ENCODE measurements at regions not wholly inside any gene's neighbourhood (a gene's known extent, or its start where the extent isn't known, plus 50 kb on each side); places are given as distances from the start of the nearest gene placed in this dataset.

DNA sequence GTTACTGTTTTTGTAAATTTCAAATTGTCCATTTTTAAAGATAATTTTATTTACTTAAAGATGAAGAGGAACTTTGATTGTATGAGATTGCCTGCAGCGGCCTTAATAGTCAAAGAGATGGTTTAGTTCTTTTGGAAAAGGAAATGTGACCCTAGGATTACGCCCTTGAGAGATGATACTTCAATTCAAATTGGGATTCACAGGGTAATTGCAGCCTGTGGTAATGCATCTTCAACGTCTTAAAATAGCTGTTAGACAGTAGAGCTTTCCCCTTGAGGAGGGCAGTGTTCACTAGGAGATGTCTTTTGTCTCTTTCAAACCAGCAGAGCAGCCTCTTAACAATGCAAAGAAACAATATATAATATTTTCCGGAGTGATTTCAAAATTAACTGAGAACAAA is 127.1 kb downstream of the TAF11L14 start:
- no peak for DNase-seq (ENCODE audit: low spot score)

GRCh38 chr5:17763301-17763700 is 129.0 kb downstream of the TAF11L14 start:
- DNase-seq (ENCODE audit: low spot score), result no peak

DNA sequence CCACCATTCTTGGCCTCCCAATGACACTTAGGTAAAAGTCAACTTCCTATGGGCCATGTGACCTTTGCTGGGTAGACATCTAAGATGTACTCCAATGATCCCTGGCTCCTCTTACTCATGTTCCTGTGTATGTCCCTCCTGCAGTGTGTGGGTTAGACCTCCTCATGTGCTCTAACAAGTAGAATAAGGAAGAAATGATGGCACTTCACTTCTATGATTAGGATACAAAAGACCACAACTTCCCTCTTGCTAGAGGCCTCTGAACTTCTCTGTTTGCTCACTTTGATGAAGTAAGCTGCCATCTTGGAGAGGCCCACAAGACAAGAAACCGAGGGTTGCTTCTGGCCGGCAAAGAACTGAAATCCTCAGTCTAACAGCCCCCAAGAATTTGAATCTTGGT is 131.8 kb downstream of the TAF11L14 start:
- DNase-seq (ENCODE audit: low spot score), result no peak

- no peak for DNase-seq (ENCODE audit: low spot score)
Observed at GRCh38 chr5:17769277-17769676, 135.0 kb downstream of the TAF11L14 start.

DNA sequence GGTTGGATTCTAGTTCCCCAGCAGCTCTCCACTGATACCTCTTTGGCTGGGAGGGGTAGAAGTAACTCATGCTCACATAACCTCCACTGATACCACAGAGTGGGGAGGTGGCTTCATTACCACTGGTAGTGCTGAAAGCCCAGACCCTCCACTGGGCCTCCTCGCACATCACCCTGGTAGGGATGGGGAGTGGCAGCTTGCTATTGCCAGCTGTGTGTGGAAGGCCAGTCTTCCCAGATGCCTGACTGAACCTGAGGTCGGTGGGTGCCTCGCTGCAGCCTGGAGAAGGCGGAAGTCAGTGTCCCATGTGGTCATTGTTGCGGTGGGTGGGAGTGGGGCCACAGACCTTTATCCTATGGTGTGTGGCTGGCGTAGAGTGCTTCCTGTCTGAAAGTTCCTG is 138.0 kb downstream of the TAF11L14 start:
- DNase-seq (ENCODE audit: low spot score), result no peak

- no peak for DNase-seq (ENCODE audit: low spot score)
Observed at GRCh38 chr5:17785774-17786173, 151.5 kb downstream of the TAF11L14 start.

DNA sequence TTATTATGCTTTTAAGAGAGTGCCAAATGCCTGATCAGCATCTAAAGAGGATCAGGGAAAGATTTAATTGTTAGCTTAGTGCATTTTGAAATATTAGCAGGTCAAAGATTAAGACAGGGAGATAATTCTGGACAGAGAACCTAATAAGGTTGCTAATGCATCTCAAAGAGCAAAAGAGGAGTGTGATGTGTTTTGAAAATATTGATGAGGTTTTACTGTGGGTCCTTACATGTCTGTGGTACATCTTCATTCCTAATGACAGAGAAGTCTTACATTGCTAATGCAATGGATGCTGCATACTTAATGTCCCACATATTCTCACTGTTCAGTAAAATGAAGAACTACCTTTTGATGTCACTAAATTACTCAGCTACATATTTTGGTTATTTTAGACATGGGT is 154.1 kb downstream of the TAF11L14 start:
- no peak for DNase-seq (ENCODE audit: low spot score)

DNA sequence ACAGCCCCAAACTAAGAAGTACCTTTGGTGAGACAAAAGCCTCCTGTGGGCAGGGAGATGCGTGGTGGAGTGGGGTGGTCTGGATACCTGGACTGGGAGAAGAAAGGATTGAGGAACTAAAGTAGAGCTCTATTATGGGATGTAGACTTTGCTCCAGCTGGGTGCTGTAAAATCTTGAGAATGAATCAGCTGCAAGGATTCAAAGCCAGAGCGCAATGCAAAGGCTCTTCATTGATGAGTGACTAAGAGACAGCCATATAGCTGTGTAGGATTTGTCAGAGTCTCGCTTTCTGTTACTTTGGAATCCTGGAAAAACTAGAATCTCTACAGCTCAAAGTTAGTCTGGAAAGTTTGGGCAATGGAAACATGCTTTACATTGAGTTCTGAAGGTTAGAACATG is 159.9 kb downstream of the TAF11L14 start:
- no peak for DNase-seq (ENCODE audit: low spot score)

GRCh38 chr5:17794815-17795214 is 160.6 kb downstream of the TAF11L14 start:
- DNase-seq (ENCODE audit: low spot score), result no peak

GRCh38 chr5:17796142-17796541 is 161.9 kb downstream of the TAF11L14 start:
- no peak for DNase-seq (ENCODE audit: low spot score)

GRCh38 chr5:17796757-17797396 is 162.6 kb downstream of the TAF11L14 start:
- no peak for DNase-seq (ENCODE audit: low spot score)

DNA sequence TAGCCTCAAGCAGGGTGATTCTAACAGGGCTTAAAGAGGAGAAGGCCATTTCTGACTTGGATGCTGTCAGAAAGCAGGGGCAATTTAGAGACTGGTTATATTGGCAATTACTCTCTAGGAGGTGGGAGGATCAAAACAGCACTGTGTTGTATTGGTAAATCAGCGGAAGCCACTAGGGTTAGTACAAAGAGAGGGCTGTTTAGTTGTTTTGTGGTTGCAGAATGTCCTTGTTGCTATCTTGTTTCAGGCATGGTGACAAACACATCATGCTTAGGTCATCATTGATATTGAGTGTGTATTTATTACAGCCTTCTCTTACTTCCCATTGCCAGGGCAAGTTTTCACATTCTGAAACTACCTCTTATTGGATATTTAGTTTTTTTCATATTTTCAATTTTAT is 165.3 kb downstream of the TAF11L14 start:
- DNase-seq (ENCODE audit: low spot score), result no peak

DNA sequence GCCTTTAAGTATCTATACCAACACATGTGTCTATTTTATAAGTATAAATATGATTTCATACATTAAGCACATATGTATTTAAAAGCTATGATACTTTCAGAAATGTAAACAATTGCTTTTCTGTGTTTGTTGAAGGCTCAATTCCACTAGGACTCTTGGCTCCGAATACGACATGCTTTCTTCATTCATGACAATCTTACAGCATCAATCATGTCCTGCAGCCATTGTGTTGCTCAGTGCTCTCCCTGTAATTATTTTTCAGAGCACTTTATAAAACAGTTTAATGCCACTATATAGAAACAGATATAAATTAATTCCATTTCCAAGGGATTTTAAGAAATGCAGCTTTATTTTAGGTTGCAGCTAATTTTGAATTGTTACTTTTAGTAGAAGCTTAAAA is 167.3 kb downstream of the TAF11L14 start:
- no peak for DNase-seq (ENCODE audit: low spot score)

DNA sequence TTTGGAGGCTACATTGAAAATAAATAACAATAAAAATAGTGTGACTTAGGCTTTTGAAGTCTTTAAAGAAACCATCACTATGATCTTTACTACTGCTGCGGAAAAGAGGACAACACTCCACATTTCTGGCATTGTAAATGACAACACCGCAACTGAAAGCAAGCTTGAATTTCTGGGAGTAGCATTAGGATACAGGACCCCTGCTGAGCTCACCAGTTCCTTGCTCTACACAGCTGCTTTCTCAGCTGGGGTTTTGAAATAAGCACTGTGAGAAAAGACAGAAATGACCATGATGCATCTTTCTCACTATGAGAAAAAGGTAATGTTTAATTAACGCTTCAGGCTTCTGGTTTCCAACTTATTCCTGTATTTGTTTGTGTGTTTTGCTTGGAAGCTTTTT is 168.0 kb downstream of the TAF11L14 start:
- DNase-seq (ENCODE audit: low spot score), result no peak

GRCh38 chr5:17803971-17804370 is 169.7 kb downstream of the TAF11L14 start:
- DNase-seq (ENCODE audit: low spot score), result no peak

DNA sequence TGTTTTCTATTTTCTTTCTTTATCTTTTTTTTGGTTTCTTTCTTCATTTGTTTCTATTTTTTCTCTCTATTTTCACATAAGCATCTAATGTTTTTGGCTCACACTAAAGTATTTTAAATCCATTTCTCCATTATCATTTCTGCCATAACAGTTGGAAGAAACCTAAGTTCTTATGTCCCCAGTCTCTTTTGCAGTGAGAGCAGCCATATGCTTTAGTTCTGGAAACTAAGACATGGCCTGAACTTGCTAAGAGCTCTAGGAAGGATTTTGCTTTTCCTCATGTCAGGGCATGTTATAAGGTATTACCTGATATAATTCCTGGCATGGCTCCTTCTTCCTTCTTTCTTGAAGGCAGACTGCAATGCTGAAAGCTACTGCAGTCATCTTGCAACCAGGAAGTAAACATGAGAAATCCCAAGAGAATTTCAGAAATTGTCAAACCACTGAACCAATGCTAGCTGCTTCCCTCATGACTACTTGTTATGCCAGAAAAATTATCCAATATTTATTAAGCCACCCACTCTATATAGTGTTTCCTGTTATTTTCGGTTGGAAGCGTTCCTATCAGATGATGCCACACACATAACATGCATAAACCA is 171.1 kb downstream of the TAF11L14 start:
- no peak for DNase-seq (ENCODE audit: low spot score)

DNA sequence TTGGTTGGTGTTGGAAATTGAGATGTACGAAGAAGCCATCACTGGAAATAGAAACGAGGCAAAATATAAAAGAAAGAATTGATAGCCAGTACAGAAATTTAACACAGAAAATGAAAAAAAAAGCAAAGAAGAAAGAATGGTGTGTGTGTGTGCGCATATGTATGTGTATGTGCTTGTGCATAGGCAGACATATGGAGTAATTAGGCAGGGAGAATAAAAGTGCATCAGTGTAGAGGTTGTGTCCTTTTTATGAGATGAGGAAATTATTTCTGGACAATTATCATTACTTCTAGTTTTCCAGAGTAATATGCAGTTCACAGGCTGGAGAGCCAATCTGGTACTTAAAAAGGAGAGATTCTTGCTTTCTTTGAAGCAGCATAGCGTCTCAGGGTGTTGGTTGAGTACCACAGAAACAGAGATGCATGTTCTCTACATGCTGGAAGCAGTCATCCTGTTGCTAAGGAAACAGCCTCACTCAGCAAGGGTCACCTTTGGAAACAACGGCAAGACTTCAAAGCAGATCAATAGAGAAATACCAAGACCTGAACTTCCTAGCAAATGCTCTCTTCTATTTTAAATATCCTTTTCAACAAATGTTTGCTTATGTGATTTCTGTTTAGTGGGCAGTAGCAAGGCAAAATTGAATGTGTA is 172.7 kb downstream of the TAF11L14 start:
- no peak for DNase-seq (ENCODE audit: low spot score)

DNA sequence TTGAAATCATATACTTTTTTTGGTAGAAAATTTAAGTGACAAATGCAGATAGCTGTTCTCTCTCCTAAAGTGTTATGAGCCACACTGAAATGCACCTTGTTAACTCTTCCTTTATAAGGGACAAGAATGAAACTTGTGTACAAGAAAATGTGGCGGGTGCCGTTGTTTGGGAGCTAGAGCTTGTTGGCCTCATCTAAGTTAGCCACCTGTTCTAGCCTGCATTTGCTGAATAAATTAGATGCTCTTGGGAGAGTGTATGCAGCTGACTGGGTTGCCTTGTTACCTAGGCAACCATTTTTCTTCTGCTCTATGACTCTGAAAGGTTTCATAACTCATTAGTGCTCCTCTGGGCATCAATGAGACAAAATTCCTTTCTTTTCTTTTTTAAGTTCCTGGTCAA is 174.3 kb downstream of the TAF11L14 start:
- no peak for DNase-seq (ENCODE audit: low spot score)

- no peak for DNase-seq (ENCODE audit: low spot score)
Observed at GRCh38 chr5:17810734-17811133, 176.5 kb downstream of the TAF11L14 start.

- DNase-seq (ENCODE audit: low spot score), result no peak
Observed at GRCh38 chr5:17813214-17813613, 179.0 kb downstream of the TAF11L14 start.

- no peak for DNase-seq (ENCODE audit: low spot score)
Observed at GRCh38 chr5:17816505-17816904, 182.2 kb downstream of the TAF11L14 start.

DNA sequence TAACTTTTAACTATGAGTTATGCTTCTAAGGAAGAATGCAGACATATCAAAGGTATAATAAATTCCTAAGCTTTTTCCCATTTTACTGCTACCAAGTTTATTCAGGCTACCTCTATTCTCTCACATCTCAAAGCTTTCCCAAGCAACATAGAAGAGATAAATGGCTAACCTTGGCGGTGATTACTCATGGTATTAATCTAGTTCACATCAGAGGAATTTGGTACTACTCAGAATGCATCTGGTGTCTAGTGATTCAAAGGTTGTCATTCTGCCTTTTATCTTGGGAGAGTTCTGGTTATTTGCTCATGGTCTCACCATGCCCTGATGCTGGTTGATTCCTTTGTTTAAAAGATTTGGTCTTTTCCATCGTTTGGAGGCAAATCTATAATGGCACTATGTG is 182.7 kb downstream of the TAF11L14 start:
- no peak for DNase-seq (ENCODE audit: low spot score)

DNA sequence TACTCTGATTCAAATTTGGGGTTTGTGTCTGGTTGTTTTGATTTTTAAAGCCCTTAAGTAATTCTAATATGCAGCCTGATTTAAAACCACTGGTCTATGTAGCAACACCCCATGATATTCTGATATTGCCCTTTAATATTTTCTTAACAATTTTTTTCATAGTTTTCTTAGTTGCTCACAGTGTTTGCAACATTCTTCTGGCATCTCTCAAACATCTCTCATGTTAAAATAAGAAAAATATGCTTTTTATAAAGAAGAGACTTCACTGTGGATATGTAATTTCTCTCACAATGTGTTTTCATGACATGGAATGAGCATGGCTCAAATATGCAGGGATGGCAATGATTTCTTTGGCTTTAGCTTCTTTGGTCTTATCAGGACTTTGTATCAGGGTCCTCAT is 183.7 kb downstream of the TAF11L14 start:
- no peak for DNase-seq (ENCODE audit: low spot score)

DNA sequence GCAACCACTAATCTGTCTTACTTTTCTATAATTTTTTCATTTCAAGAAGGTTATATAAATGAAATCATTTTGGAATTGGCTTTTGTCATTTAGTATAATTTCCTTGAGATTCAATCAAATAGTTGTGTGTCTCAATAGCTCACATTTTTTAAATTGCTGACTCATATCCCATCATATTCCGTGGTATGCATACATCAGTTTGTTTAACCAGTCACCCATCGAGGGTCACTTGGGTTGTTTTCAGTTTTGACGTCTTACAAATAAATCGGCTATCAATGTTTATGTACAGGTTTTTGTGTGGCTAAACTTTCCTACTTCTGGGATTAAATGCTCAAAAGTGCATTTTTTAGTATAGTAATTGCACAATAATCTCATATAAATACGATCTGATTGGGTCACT is 185.5 kb downstream of the TAF11L14 start:
- DNase-seq (ENCODE audit: low spot score), result no peak
